Neural progenitor cell (in vitro differentiated cells): ENCODE measurements at regions not wholly inside any gene's neighbourhood (a gene's known extent, or its start where the extent isn't known, plus 50 kb on each side); places are given as distances from the start of the nearest gene placed in this dataset.
A peak's percentile ranks its signal among the peaks of the same experiment; 100 is the strongest.

Source experiments
- DNase-seq: peaks from one replicate; pipeline ENCODE4 v3.0.0-alpha.2; 2016; ENCODE audit warnings: low spot score
- H2AFZ ChIP-seq: fragments of 200-600 bp; sonication (generic); replicated peaks from 2 replicates; pipeline ENCODE4 v1.6.1; 2016; ENCODE audit warnings: antibody characterized with exemption
- H3F3A ChIP-seq: fragments of 200-600 bp; sonication (generic); 2 replicates; pipeline ENCODE4 v1.6.1; 2016; ENCODE audit warnings: antibody characterized with exemption, low read depth
- H3K27ac ChIP-seq: fragments of 200-600 bp; sonication (generic); 2 replicates; pipeline ENCODE4 v1.5.1; 2016; ENCODE audit warnings: mild to moderate bottlenecking
- H3K27me3 ChIP-seq: fragments of 200-600 bp; sonication (generic); 2 replicates; pipeline ENCODE4 v1.6.1; 2016; ENCODE audit warnings: mild to moderate bottlenecking, moderate library complexity
- H3K36me3 ChIP-seq: fragments of 200-600 bp; sonication (generic); 2 replicates; pipeline ENCODE4 v1.5.1; 2016
- H3K4me1 ChIP-seq: fragments of 200-600 bp; sonication (generic); 2 replicates; pipeline ENCODE4 v1.6.1; 2016; ENCODE audit warnings: mixed run types
- H3K4me2 ChIP-seq: fragments of 200-600 bp; sonication (generic); 2 replicates; pipeline ENCODE4 v1.6.1; 2016
- H3K4me3 ChIP-seq: fragments of 200-600 bp; sonication (generic); 2 replicates; pipeline ENCODE4 v1.5.1; 2016
- H3K79me2 ChIP-seq: fragments of 200-600 bp; sonication (generic); 2 replicates; pipeline ENCODE4 v1.6.1; 2016; ENCODE audit warnings: low read depth
- H3K9ac ChIP-seq: fragments of 200-600 bp; sonication (generic); 2 replicates; pipeline ENCODE4 v1.6.1; 2016
- H3K9me3 ChIP-seq: fragments of 200-600 bp; sonication (generic); 2 replicates; pipeline ENCODE4 v1.5.1; 2016; ENCODE audit warnings: low read depth
- H4K20me1 ChIP-seq: fragments of 200-600 bp; sonication (generic); 2 replicates; pipeline ENCODE4 v1.6.1; 2016; ENCODE audit warnings: low read depth
- H3K27ac Mint-ChIP-seq: 3 replicates; pipeline ENCODE4 v1.8.0; 2021; ENCODE audit warnings: mixed read lengths
- H3K27me3 Mint-ChIP-seq: 2 replicates; pipeline ENCODE4 v1.8.0; 2022; ENCODE audit warnings: low read depth, mild to moderate bottlenecking, inconsistent platforms, moderate library complexity, mixed read lengths; ENCODE audit not compliant: insufficient read depth
- H3K36me3 Mint-ChIP-seq: 3 replicates; pipeline ENCODE4 v1.8.0; 2021; ENCODE audit warnings: mixed read lengths
- H3K4me1 Mint-ChIP-seq: 3 replicates; pipeline ENCODE4 v1.8.0; 2021; ENCODE audit warnings: mixed read lengths
- H3K4me3 Mint-ChIP-seq: 3 replicates; pipeline ENCODE4 v1.8.0; 2021; ENCODE audit warnings: mild to moderate bottlenecking, moderate library complexity, mixed read lengths
- H3K9me3 Mint-ChIP-seq: 3 replicates; pipeline ENCODE4 v1.8.0; 2020; ENCODE audit warnings: mixed read lengths
- EZH2 ChIP-seq: fragments of 200-600 bp; sonication (generic); IDR thresholded peaks from 2 replicates; pipeline ENCODE4 v1.6.1; 2017; ENCODE audit warnings: antibody characterized with exemption, mild to moderate bottlenecking, moderate library complexity
- EZH2phosphoT487 ChIP-seq: fragments of 200-600 bp; sonication (generic); IDR thresholded peaks from 2 replicates; pipeline ENCODE4 v1.6.1; 2017; ENCODE audit warnings: antibody characterized with exemption
- TF ChIP-seq, protein P1 (sequence below): fragments of 200-600 bp; sonication (generic); IDR thresholded peaks from 2 replicates; pipeline ENCODE4 v1.5.1; 2017; ENCODE audit warnings: antibody characterized with exemption, mild to moderate bottlenecking

DNA sequence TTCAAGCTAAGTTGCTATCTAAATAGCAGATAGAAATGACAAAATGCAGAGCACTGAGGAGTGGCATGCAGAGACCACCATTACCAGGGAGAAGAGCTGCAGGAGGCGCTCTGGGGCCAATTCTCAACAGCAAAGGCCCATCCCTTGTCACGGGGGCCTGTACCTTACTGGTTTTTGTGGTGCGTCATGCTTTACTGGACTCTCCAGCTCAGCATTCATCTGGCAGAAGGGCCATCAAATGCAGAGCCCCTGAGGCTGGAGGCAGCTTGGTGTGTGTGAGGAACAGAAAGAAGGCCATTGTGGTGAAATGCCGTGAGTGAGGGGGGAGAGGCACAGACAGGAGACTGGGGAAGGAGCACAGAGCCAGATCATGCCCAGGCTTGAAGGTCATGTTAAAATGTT, 56.5 kb upstream of the NAV2 start:
- H3K4me3 ChIP-seq, result no peak overlapping the region
- no peaks in the 10 kb centered on the region for H3K4me1 ChIP-seq
- Mint-ChIP-seq H3K27me3 (peaks cover 2% of the 10 kb centered on the region), H3K9me3 (peaks cover 3% of the 10 kb centered on the region), H3K4me3 (no peak overlapping the region), H3K4me1 (peaks cover 22% of the 10 kb centered on the region), H3K36me3 (no peaks in the 10 kb centered on the region), H3K27ac (peak overlapping the region; percentile 78)
- TF ChIP-seq EZH2phosphoT487, result no peak
- TF ChIP-seq EZH2, result no peak
- TF ChIP-seq, protein P1, sequence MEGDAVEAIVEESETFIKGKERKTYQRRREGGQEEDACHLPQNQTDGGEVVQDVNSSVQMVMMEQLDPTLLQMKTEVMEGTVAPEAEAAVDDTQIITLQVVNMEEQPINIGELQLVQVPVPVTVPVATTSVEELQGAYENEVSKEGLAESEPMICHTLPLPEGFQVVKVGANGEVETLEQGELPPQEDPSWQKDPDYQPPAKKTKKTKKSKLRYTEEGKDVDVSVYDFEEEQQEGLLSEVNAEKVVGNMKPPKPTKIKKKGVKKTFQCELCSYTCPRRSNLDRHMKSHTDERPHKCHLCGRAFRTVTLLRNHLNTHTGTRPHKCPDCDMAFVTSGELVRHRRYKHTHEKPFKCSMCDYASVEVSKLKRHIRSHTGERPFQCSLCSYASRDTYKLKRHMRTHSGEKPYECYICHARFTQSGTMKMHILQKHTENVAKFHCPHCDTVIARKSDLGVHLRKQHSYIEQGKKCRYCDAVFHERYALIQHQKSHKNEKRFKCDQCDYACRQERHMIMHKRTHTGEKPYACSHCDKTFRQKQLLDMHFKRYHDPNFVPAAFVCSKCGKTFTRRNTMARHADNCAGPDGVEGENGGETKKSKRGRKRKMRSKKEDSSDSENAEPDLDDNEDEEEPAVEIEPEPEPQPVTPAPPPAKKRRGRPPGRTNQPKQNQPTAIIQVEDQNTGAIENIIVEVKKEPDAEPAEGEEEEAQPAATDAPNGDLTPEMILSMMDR, result no peak
- H4K20me1 ChIP-seq, result no peaks in the 10 kb centered on the region
- no peak for DNase-seq
- no peaks in the 10 kb centered on the region for H3F3A ChIP-seq
- H3K36me3 ChIP-seq, result no peaks in the 10 kb centered on the region
- H3K4me2 ChIP-seq, result no peak overlapping the region
- no peak overlapping the region for H2AFZ ChIP-seq
- no peaks in the 10 kb centered on the region for H3K9me3 ChIP-seq
- H3K79me2 ChIP-seq, result no peaks in the 10 kb centered on the region
- H3K9ac ChIP-seq, result no peak overlapping the region
- H3K27me3 ChIP-seq, result no peaks in the 10 kb centered on the region
- no peak overlapping the region for H3K27ac ChIP-seq

- Mint-ChIP-seq H3K4me1 (peaks cover 30% of the 10 kb centered on the region), H3K4me3 (no peak overlapping the region), H3K27ac (no peak overlapping the region), H3K9me3 (peaks cover 3% of the 10 kb centered on the region), H3K36me3 (no peaks in the 10 kb centered on the region), H3K27me3 (no peaks in the 10 kb centered on the region)
- no peaks in the 10 kb centered on the region for H3K9me3 ChIP-seq
- no peaks in the 10 kb centered on the region for H3K27me3 ChIP-seq
- no peaks in the 10 kb centered on the region for H3K79me2 ChIP-seq
- H3K4me3 ChIP-seq, result no peak overlapping the region
- no peak for DNase-seq
- H3K4me1 ChIP-seq, result no peaks in the 10 kb centered on the region
- H3K36me3 ChIP-seq, result no peaks in the 10 kb centered on the region
- TF ChIP-seq EZH2phosphoT487 (no peak), EZH2 (no peak)
- TF ChIP-seq, protein P1, result no peak
- no peaks in the 10 kb centered on the region for H4K20me1 ChIP-seq
- H2AFZ ChIP-seq, result no peak overlapping the region
- no peak overlapping the region for H3K27ac ChIP-seq
- H3K9ac ChIP-seq, result no peak overlapping the region
- no peaks in the 10 kb centered on the region for H3F3A ChIP-seq
- H3K4me2 ChIP-seq, result no peak overlapping the region
These were observed 59.8 kb upstream of the NAV2 start for GRCh38 chr11:19652623-19653375.

GRCh38 chr11:19651653-19652052, 61.0 kb upstream of the NAV2 start:
- Histone ChIP-seq H3K4me2 (no peak overlapping the region), H3K4me1 (no peaks in the 10 kb centered on the region), H3F3A (no peaks in the 10 kb centered on the region), H3K4me3 (no peak overlapping the region), H3K36me3 (no peaks in the 10 kb centered on the region), H2AFZ (no peak overlapping the region), H4K20me1 (no peaks in the 10 kb centered on the region), H3K9me3 (no peaks in the 10 kb centered on the region), H3K79me2 (no peaks in the 10 kb centered on the region), H3K27me3 (no peaks in the 10 kb centered on the region), H3K9ac (no peak overlapping the region), H3K27ac (no peak overlapping the region)
- Mint-ChIP-seq H3K27me3 (peaks cover 3% of the 10 kb centered on the region), H3K4me1 (peaks cover 30% of the 10 kb centered on the region), H3K4me3 (no peak overlapping the region), H3K27ac (no peak overlapping the region), H3K36me3 (no peaks in the 10 kb centered on the region), H3K9me3 (peaks cover 3% of the 10 kb centered on the region)
- TF ChIP-seq EZH2 (no peak), EZH2phosphoT487 (no peak)
- TF ChIP-seq, protein P1, result no peak
- DNase-seq, result no peak
